WTC11 (cell line): ENCODE measurements at regions not wholly inside any gene's neighbourhood (a gene's known extent, or its start where the extent isn't known, plus 50 kb on each side); places are given as distances from the start of the nearest gene placed in this dataset.

ENCODE experiments used
- ATF3 ChIP-seq: sonication (generic); formaldehyde crosslinking; conservative IDR thresholded peaks from 2 replicates; pipeline ENCODE4 v1.8.1; 2022; ENCODE audit warnings: mild to moderate bottlenecking, missing genetic modification reagents
- CTCF ChIP-seq: fragments of 200-600 bp; IDR thresholded peaks from 2 replicates; pipeline ENCODE4 v1.8.0; 2022; ENCODE audit warnings: antibody characterized with exemption
- JAZF1 ChIP-seq: fragments of 250-450 bp; sonication (Bioruptor Pico); IDR thresholded peaks from 2 replicates; pipeline ENCODE4 v1.9.0; 2021; ENCODE audit warnings: moderate library complexity, mild to moderate bottlenecking, inconsistent platforms
- JUN ChIP-seq: sonication (generic); formaldehyde crosslinking; IDR thresholded peaks from 2 replicates; pipeline ENCODE4 v1.8.0; 2023; ENCODE audit warnings: mild to moderate bottlenecking, missing genetic modification reagents
- KAT7 ChIP-seq: sonication (generic); formaldehyde crosslinking; IDR thresholded peaks from 2 replicates; pipeline ENCODE4 v1.8.1; 2023; ENCODE audit warnings: missing genetic modification reagents, mild to moderate bottlenecking, borderline replicate concordance
- OVOL2 ChIP-seq: fragments of 250-450 bp; sonication (Bioruptor Pico); IDR thresholded peaks from 2 replicates; pipeline ENCODE4 v1.9.0; 2021; ENCODE audit warnings: mild to moderate bottlenecking, borderline replicate concordance
- TEAD1 ChIP-seq: sonication (generic); formaldehyde crosslinking; IDR thresholded peaks from 2 replicates; pipeline ENCODE4 v1.8.0; 2022; ENCODE audit warnings: mild to moderate bottlenecking, missing genetic modification reagents
- USF2 ChIP-seq: sonication (generic); formaldehyde crosslinking; IDR thresholded peaks from 2 replicates; pipeline ENCODE4 v1.8.1; 2023; ENCODE audit warnings: mild to moderate bottlenecking, missing genetic modification reagents, moderate library complexity
- ZMAT4 ChIP-seq: fragments of 250-450 bp; sonication (Bioruptor Pico); IDR thresholded peaks from 2 replicates; pipeline ENCODE4 v1.9.0; 2021; ENCODE audit warnings: mild to moderate bottlenecking
- ZNF219 ChIP-seq: sonication (generic); formaldehyde crosslinking; IDR thresholded peaks from 2 replicates; pipeline ENCODE4 v1.8.0; 2023; ENCODE audit warnings: missing genetic modification reagents, mild to moderate bottlenecking, borderline replicate concordance

GRCh38 chr18:37852464-37852863, 286.9 kb upstream of the CELF4 start:
- no peak for TF ChIP-seq ZMAT4
- no peak for TF ChIP-seq CTCF
- no peak for TF ChIP-seq ZNF219 (CRISPR knock-in tag)
- no peak for TF ChIP-seq JUN (CRISPR knock-in tag)
- no peak for TF ChIP-seq KAT7 (CRISPR knock-in tag)
- TF ChIP-seq TEAD1 (CRISPR knock-in tag), result no peak
- TF ChIP-seq OVOL2, result no peak
- no peak for TF ChIP-seq USF2 (CRISPR knock-in tag)
- TF ChIP-seq ATF3 (CRISPR knock-in tag), result no peak
- TF ChIP-seq JAZF1 (CRISPR knock-in tag), result no peak
